Kidney epithelial cell (primary cell): ENCODE measurements at regions not wholly inside any gene's neighbourhood (a gene's known extent, or its start where the extent isn't known, plus 50 kb on each side); places are given as distances from the start of the nearest gene placed in this dataset.
A peak's percentile ranks its signal among the peaks of the same experiment; 100 is the strongest.

Experiments used
- DNase-seq: peaks from one replicate; pipeline ENCODE4 v3.0.0-alpha.2; 2010; ENCODE audit warnings: low read depth
- H3K27me3 ChIP-seq: 2 replicates; pipeline ENCODE4 v1.6.0; 2011; ENCODE audit warnings: low read length; ENCODE audit not compliant: control insufficient read depth, insufficient read depth
- H3K36me3 ChIP-seq: 2 replicates; pipeline ENCODE4 v1.5.1; 2011; ENCODE audit warnings: low read length; ENCODE audit not compliant: control insufficient read depth, insufficient read depth
- H3K4me3 ChIP-seq: 2 replicates; pipeline ENCODE4 v1.5.1; 2011; ENCODE audit warnings: low read depth, mild to moderate bottlenecking, control low read depth, low read length
- TF ChIP-seq, protein P1 (sequence below): IDR thresholded peaks from 2 replicates; pipeline ENCODE4 v1.5.1; 2011; ENCODE audit warnings: mild to moderate bottlenecking, moderate library complexity, low read length, control low read depth, inconsistent platforms; ENCODE audit not compliant: insufficient read depth, poor library complexity, severe bottlenecking

DNA sequence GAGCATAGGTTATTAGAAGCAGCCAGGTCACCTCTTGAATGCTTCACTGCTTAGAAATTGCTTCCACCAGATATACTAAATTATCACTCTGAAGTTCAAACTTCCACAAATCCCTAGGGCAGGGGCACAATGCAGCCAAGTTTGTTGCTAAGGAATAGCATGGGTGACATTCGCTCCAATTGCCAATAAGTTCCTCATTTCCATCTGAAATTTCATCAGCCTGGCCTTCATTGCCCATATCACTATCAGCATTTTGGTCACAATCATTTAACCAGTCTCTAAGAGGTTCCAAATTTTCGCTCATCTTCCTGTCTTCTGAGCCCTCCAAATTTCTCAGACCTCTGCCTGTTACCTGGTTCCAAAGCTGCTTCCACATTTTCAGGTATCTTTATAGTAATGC, 356.1 kb downstream of the DAD1 start:
- TF ChIP-seq, protein P1, sequence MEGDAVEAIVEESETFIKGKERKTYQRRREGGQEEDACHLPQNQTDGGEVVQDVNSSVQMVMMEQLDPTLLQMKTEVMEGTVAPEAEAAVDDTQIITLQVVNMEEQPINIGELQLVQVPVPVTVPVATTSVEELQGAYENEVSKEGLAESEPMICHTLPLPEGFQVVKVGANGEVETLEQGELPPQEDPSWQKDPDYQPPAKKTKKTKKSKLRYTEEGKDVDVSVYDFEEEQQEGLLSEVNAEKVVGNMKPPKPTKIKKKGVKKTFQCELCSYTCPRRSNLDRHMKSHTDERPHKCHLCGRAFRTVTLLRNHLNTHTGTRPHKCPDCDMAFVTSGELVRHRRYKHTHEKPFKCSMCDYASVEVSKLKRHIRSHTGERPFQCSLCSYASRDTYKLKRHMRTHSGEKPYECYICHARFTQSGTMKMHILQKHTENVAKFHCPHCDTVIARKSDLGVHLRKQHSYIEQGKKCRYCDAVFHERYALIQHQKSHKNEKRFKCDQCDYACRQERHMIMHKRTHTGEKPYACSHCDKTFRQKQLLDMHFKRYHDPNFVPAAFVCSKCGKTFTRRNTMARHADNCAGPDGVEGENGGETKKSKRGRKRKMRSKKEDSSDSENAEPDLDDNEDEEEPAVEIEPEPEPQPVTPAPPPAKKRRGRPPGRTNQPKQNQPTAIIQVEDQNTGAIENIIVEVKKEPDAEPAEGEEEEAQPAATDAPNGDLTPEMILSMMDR, result no peak
- no peak for DNase-seq
- H3K27me3 ChIP-seq, result no peaks in the 10 kb centered on the region
- H3K36me3 ChIP-seq, result no peaks in the 10 kb centered on the region
- no peak overlapping the region for H3K4me3 ChIP-seq

DNA sequence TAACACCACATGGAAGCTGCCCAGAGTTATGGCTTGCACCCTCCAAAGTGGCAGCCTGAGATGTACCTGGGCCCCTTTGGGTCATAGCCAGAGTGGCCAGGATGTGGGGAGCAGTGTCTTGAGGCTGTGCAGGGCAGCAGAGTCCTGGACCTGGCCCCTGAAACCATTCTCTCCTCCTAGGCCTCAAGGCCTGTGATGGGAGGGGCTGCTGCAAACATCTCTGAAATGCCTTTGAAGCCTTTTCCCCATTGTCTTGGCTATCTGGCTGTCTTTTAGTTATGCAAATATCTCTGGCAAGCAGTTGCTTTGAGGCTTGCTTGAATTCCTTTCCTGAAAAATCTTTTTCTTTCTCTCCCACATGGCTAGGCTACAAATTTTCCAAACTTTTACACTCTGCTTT, 356.5 kb downstream of the DAD1 start:
- TF ChIP-seq, protein P1, result no peak

DNA sequence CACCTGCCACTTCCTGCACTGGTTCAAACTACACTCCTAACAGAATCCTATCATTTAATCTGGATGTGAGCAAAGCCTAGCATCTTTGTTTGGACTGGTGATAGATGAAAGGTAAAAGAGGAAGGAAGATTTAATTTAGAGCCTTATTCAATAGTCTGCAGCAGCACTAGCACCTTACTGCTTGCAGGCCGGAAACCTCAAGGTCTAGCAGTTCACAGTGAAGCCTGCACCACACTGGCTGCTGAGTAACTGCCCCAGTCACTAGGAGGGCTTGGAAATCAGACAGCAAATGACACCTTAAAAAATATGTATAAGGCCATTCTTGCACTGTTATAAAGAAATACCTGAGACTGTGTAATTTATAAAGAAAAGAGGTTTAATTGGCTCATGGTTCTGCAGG, 358.0 kb downstream of the DAD1 start:
- H3K4me3 ChIP-seq, result no peak overlapping the region
- H3K27me3 ChIP-seq, result no peaks in the 10 kb centered on the region
- no peak for DNase-seq
- H3K36me3 ChIP-seq, result no peaks in the 10 kb centered on the region
- TF ChIP-seq, protein P1, result no peak

More for the DNA sequence above, 356.5 kb downstream of the DAD1 start:
- no peak for DNase-seq
- Histone ChIP-seq H3K4me3 (no peak overlapping the region), H3K27me3 (no peaks in the 10 kb centered on the region), H3K36me3 (no peaks in the 10 kb centered on the region)

DNA sequence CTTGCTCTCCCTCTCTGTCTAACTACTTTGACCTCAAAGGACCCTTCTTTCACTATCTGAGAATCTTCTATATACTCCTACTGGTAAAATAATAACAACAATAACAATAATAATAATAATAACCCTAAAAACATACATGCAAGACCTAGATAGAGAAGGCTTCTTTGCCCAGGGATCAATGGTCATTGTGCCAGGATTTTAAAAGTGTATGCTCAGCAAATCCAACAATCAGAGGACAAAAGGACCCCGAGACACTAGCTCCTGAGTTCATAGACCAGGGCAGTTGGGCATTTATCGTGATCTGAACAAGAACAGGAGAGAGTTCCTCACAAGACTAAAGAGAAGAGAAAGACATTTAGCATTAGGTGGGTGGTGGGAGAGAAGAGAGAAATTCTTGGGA, 358.5 kb downstream of the DAD1 start:
- H3K27me3 ChIP-seq, result no peaks in the 10 kb centered on the region
- no peak overlapping the region for H3K4me3 ChIP-seq
- no peaks in the 10 kb centered on the region for H3K36me3 ChIP-seq
- TF ChIP-seq, protein P1, result no peak
- DNase-seq, result no peak

DNA sequence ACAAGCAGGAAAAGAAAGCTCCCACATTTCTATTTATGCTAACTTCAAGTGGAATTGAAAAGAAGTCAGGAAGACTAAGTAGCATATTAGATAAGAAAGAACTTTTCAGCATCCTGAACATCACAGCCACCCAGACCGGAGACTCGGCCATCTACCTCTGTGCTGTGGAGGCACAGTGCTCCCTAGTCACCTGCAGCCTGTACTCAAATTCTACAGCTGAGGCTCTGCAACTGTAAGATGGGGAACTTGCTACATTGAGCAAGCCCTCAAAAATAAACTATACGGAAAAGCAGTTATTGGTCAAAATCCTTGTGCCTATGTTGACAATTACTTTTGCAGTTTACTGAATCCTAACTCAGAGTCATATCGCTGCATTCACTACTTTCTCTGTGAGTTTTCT, 361.9 kb downstream of the DAD1 start:
- DNase-seq, result no peak
- TF ChIP-seq, protein P1, result no peak

DNA sequence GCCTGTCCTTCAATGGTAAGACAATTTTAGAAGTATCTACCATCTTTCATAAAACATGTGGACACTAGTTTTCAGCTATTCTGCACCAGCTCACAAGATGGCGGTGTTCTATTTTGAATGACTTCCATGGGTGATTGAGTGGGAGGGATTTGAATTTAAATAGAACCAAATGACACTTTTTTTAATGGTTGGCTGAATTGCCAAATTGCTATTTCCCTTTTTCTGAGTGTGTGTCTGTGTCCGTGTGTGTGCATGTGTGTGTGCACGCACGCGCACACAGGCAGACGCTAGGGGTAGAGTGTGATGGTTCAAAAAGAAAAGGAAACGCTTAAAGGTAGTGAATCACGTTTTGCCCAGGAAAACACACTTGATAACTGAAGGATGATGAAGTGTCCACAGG, 362.6 kb downstream of the DAD1 start:
- DNase-seq, result no peak
- H3K36me3 ChIP-seq, result no peaks in the 10 kb centered on the region
- H3K4me3 ChIP-seq, result no peak overlapping the region
- H3K27me3 ChIP-seq, result no peaks in the 10 kb centered on the region
- TF ChIP-seq, protein P1, result peak; percentile 41

More for the DNA sequence above, 361.9 kb downstream of the DAD1 start:
- no peak overlapping the region for H3K4me3 ChIP-seq
- H3K27me3 ChIP-seq, result no peaks in the 10 kb centered on the region
- no peaks in the 10 kb centered on the region for H3K36me3 ChIP-seq
